Activated CD4-positive, CD25-positive, alpha-beta regulatory T cell (primary cell): ENCODE measurements at regions not wholly inside any gene's neighbourhood (a gene's known extent, or its start where the extent isn't known, plus 50 kb on each side); places are given as distances from the start of the nearest gene placed in this dataset.
"Not testable (repeated sequence)": the region's sequence is repeated elsewhere in the genome, so short reads cannot be mapped to it uniquely, and the experiment has no call there.

Experiments
- DNase-seq, 4 experiments: peaks; one replicate each; lab custom pipeline; 2025; lab: John Stamatoyannopoulos, UW

DNA sequence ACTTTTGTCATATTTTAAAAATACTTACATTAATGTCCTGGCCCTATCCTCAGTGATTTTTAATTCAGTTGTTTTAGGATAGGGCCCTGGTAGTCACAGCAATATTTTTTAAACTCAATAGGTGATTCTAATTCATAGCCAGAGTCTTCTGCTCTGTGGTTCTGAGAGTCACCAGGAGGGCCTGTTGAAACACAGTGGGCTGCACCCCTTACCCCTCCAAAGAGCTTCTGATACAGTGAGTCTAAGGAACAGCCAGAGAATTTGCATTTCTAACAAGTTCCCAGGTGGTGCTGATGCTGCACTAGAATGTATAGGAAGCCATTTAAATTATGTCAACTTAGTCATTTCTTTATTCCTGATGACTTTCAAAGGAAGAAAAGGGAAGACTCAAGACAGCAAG is 458.3 kb upstream of the ARRDC3 start:
- DNase-seq, result no peak

DNA sequence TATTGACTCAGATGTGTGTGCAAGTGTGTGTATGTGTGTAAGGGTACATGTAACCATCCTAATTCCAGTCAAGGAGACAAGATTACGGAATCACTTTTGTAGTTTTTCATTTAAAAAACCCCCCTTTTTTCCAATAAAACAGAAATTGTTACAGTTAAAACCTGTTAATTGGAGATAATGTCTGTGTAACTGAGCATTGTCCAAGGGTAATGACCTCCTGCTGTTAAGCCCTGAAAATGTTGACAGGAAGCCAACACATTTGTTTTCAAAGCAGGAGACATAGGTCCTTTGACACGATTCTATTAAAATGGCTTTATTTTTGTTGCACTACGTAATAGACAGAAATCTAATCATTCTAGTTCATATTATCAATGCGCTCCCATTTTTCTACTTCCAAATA is 457.3 kb upstream of the ARRDC3 start:
- no peak for DNase-seq

DNA sequence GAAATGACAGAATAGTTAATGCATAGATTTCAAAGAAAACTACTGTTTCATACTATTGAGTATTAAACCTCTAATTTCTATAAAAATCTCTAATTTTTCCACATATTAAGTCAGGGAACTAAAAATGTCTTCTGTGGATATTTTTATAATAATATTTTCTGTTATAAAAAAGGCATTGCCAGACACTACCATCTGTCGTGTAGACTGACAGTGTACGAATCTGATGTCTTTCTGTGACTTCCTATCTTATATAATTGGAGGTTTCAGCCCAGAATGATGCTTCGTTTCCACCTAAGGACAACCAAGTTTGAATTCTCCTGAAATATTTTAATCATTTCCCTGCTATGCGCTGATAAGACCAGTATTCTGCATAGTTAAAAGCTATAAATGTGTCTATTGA is 456.6 kb upstream of the ARRDC3 start:
- no peak for DNase-seq

- DNase-seq, result no peak
Observed at GRCh38 chr5:91839233-91839632, 456.1 kb upstream of the ARRDC3 start.

DNA sequence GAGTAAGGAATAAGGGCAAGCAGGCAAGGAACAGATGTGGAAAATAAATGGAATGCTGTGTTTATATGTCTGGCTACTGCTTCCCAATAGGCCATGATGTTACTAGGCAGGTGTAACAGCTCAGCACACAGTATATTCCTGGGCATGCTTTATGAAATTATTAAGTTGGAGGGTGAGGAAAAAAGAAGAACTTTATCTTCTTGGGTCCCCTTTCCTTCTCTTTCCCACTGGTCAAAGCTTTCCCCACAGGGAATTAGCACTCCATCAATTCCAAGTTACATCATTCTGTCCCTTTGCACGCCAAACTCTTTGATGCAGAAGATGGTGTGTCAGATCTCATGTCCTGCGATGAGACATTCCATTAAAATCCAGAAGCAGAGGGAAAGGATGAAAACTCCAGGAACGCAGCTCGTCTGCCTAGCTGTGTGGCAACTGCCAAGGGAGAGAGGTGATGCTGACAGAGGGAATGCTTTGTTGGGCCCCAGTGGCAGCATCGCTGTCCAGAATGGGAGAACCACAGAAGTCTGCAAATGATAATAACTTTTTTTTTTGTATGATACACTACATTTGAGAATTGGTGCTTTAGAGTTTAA is 447.3 kb upstream of the ARRDC3 start:
- no peak for DNase-seq

- DNase-seq, result no peak
Observed at GRCh38 chr5:91825618-91826017, 442.5 kb upstream of the ARRDC3 start.

- DNase-seq, result no peak
Observed at GRCh38 chr5:91824406-91824805, 441.3 kb upstream of the ARRDC3 start.

DNA sequence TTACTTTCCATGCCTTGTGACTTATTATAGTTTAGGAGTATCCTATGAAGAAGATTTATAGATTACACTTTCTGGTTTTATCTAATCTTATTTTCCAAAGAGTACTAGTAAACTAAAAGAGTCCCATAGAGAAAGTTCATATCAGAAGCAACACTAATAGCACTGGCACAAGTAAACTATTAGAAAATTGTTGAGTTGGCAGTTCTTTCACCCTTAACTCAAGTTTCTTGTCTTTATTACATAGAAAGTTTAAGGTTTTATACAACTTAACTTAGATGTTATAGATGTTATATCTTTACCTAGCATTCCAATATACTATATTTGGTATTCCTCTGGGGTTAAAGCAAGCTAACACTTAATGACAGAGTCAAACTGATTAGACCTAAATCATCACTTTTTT is 437.8 kb upstream of the ARRDC3 start:
- no peak for DNase-seq

- no peak for DNase-seq
Observed at GRCh38 chr5:91816681-91817080, 433.6 kb upstream of the ARRDC3 start.

DNA sequence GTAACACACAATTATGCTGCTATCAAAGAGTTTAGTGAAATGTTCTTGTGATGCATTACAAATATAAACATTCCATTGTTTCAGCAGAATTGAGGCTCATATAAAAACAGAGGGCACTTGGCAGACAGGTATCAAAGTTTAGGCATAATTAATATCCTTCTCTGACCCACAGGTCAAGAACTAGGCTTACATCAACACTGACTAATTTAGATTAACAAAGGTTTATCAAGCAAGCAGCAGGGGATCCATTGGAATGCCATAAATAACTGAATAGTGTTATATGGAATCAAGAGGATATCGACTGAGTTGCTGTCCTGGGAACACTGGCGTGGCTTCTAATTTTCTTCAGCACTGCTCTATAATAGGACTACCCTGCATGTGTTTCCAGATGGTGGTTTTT is 414.5 kb upstream of the ARRDC3 start:
- DNase-seq, result no peak

DNA sequence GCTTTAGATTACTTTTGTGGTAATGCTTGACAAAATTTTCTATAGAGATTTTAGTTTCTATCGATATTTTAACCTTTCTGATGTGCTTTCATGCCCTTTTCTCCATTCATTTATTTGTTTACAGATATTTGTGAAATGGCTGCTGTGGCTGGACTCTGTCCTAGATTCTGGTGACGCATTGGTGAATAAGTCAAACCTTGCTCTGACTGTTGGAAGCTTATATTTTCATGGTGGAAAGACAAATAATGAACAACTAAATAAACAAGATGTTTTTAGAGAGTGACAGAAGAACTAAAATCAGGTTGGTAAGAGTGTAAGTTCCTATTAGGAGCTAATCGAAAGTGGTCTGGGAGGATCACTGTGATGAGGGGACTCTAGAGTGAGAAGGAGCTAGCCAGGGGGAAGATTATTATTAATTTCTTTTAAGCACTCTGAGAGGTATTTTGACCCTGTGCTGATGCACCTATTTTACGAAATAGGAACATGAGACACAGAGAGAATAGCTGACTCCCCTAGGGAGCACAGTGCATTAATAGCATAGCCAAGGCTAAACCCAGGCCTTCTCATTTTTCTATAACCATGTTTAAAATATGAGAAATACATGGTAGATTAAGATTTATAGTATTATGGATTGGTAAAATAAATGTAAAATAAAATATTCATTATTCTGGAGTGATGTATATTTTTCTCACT is 411.9 kb upstream of the ARRDC3 start:
- DNase-seq, result no peak

DNA sequence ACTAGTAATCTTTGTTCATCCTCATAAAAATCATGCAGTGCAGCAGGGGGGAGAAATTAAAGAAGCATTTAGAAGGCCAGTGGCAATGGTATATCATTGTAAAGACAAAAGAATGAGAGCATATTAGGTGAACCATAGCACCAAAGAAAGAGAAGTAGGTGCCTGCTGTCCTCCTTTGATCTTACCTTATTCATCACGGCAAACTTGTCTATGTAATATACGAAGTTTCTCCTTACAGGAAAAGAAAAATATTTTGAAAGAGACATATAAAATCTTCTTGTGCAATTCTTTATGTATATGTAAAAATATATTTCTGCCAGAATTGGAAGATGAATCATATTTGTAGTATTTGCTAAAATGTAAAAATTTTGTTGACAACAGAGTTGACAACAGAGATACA is 411.3 kb upstream of the ARRDC3 start:
- DNase-seq, result no peak

GRCh38 chr5:91787718-91788117 is 404.6 kb upstream of the ARRDC3 start:
- no peak for DNase-seq

- no peak for DNase-seq
Observed at GRCh38 chr5:91777671-91778070, 394.6 kb upstream of the ARRDC3 start.

DNA sequence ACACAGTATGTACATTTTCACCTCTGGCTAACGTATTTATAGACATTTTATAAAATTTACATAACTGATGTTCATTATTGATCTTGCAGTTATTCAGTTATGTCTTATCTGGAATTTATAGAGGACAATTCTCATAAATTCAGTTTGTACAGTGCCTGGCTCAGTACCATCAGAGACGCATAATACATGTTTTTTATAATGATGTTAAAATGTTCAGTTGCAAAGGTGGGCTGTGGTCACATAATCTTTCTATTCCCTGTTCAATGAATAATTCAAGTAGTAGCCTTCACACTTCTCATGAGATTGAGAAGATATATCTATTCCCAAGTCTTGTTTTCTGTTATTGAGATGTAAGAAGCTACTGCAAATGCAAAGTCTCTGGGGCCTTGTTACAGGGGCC is 393.1 kb upstream of the ARRDC3 start:
- DNase-seq, result no peak

DNA sequence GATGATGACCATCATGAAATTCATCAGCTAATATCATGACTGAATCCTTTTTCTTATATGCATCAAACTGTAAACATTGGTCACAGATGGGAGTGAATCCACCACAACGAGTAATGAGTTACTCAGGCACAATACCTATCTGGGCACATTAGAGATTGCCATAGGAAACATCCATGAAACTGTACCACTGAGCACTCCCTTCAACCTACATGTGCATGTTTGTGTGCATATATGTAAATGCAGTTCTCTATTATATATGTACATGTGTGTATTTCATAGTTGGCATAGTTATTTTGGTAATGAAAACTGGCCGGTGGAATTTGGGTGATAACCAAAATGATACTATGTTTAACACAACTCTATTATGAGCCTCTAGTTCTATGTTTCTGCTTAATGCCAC is 387.3 kb upstream of the ARRDC3 start:
- no peak for DNase-seq

DNA sequence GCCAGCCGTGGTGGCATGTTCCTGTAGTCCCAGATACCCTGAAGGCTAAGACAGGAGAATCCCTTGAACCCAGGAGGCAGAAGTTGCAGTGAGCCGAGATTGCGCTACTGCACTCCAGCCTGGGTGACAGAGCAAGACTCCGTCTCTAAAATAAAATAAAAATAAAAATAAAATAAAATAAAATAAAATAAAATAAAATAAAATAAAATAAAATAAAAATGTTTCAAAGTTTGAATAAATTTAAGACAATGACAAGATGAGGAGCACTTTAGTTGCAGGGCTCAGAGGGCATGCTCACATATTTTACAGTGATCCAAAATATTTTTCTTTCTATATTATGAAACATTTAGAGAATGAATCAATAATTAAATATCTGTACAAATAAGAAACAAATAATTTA is 374.3 kb upstream of the ARRDC3 start:
- not testable (repeated sequence) for DNase-seq

GRCh38 chr5:91754990-91755389 is 371.9 kb upstream of the ARRDC3 start:
- DNase-seq, result no peak

GRCh38 chr5:91744470-91744869 is 361.4 kb upstream of the ARRDC3 start:
- not testable (repeated sequence) for DNase-seq

- DNase-seq, result no peak
Observed at GRCh38 chr5:91742550-91742949, 359.4 kb upstream of the ARRDC3 start.

GRCh38 chr5:91741764-91742505 is 358.8 kb upstream of the ARRDC3 start:
- no peak for DNase-seq

GRCh38 chr5:91730026-91730425 is 346.9 kb upstream of the ARRDC3 start:
- no peak for DNase-seq

DNA sequence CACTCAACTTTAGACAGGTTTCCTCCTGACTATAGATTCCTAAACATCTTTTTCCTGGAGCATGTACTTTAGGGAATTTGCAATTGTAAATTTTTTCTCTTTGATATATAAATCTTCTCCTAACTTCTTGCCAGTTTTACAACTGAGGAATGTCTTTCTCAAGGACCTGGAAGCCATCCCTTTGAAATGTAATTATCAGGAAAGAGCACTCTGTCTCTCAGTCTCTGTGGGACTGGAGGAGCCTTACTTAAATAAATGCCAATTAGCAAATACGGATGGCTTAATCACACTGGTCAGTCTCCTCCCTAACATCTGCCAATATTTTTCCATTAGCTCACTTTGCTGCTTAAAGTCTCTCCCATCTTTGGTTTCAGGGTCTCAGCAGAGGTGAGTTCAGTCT is 344.3 kb upstream of the ARRDC3 start:
- DNase-seq, result no peak
